Panc1 (cell line): ENCODE measurements at regions not wholly inside any gene's neighbourhood (a gene's known extent, or its start where the extent isn't known, plus 50 kb on each side); places are given as distances from the start of the nearest gene placed in this dataset.

Experiments used
- TF ChIP-seq, protein P1 (sequence below): fragments of 450-650 bp; IDR thresholded peaks from 2 replicates; pipeline ENCODE4 v1.5.1; 2017; ENCODE audit warnings: mild to moderate bottlenecking
- TF ChIP-seq, protein P2 (sequence below), 2 experiments: IDR thresholded peaks; 2 replicates each; pipeline ENCODE4 v1.6.1; 2011 to 2012; ENCODE audit warnings: low read depth in 2 of 2, control low read depth in 1 of 2, low read length in 1 of 2, mild to moderate bottlenecking in 1 of 2, moderate library complexity in 1 of 2; ENCODE audit not compliant: insufficient read depth in 1 of 2

DNA sequence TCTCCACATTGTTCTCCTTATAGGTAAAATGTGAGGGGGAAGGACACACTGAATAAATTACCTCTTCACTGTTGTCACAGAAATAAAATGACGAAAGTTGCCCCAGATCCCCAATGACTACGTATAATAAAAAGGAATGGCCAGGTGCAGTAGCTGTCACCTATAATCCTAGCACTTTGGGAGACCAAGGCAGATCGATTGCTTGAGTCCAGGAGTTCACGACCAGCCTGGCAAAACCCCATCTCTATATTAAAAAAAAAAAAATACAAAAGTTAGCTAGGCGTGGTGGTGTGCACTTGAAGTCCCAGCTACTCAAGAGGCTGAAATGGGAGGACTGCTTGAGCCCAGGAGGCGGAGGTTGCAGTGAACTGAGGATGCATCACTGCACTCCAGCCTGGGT, 82.2 kb upstream of the APC start:
- TF ChIP-seq, protein P1, sequence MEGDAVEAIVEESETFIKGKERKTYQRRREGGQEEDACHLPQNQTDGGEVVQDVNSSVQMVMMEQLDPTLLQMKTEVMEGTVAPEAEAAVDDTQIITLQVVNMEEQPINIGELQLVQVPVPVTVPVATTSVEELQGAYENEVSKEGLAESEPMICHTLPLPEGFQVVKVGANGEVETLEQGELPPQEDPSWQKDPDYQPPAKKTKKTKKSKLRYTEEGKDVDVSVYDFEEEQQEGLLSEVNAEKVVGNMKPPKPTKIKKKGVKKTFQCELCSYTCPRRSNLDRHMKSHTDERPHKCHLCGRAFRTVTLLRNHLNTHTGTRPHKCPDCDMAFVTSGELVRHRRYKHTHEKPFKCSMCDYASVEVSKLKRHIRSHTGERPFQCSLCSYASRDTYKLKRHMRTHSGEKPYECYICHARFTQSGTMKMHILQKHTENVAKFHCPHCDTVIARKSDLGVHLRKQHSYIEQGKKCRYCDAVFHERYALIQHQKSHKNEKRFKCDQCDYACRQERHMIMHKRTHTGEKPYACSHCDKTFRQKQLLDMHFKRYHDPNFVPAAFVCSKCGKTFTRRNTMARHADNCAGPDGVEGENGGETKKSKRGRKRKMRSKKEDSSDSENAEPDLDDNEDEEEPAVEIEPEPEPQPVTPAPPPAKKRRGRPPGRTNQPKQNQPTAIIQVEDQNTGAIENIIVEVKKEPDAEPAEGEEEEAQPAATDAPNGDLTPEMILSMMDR = no peak
- TF ChIP-seq, protein P2, sequence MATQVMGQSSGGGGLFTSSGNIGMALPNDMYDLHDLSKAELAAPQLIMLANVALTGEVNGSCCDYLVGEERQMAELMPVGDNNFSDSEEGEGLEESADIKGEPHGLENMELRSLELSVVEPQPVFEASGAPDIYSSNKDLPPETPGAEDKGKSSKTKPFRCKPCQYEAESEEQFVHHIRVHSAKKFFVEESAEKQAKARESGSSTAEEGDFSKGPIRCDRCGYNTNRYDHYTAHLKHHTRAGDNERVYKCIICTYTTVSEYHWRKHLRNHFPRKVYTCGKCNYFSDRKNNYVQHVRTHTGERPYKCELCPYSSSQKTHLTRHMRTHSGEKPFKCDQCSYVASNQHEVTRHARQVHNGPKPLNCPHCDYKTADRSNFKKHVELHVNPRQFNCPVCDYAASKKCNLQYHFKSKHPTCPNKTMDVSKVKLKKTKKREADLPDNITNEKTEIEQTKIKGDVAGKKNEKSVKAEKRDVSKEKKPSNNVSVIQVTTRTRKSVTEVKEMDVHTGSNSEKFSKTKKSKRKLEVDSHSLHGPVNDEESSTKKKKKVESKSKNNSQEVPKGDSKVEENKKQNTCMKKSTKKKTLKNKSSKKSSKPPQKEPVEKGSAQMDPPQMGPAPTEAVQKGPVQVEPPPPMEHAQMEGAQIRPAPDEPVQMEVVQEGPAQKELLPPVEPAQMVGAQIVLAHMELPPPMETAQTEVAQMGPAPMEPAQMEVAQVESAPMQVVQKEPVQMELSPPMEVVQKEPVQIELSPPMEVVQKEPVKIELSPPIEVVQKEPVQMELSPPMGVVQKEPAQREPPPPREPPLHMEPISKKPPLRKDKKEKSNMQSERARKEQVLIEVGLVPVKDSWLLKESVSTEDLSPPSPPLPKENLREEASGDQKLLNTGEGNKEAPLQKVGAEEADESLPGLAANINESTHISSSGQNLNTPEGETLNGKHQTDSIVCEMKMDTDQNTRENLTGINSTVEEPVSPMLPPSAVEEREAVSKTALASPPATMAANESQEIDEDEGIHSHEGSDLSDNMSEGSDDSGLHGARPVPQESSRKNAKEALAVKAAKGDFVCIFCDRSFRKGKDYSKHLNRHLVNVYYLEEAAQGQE (IDR thresholded peaks at IDR 0.05; ENCODE audit: insufficient read depth in 1 of 2, low read depth in 2 of 2, low read length in 1 of 2) = no peak
